ENCODE measurements at regions not wholly inside any gene's neighbourhood (a gene's known extent, or its start where the extent isn't known, plus 50 kb on each side); places are given as distances from the start of the nearest gene placed in this dataset.

- DNase-seq, result no peak
Observed at GRCh38 chr4:169807934-169808509, 50.3 kb upstream of the HPF1 start.
